ENCODE measurements at regions not wholly inside any gene's neighbourhood (a gene's known extent, or its start where the extent isn't known, plus 50 kb on each side); places are given as distances from the start of the nearest gene placed in this dataset.

- H3K4me3 ChIP-seq (ENCODE audit: low read depth, low read length), result no peak overlapping the region
- DNase-seq (ENCODE audit: low read depth), result no peak
- no peak for TF ChIP-seq POLR2A (IDR thresholded peaks at IDR 0.05; ENCODE audit: extremely low read depth, insufficient read length)
- no peak for TF ChIP-seq CTCF (IDR thresholded peaks at IDR 0.05; ENCODE audit: low read depth, low read length)
- TF ChIP-seq MYC (IDR thresholded peaks at IDR 0.05; ENCODE audit: low read depth, low read length), result no peak
- TF ChIP-seq, protein P1, sequence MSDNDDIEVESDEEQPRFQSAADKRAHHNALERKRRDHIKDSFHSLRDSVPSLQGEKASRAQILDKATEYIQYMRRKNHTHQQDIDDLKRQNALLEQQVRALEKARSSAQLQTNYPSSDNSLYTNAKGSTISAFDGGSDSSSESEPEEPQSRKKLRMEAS (IDR thresholded peaks at IDR 0.05; ENCODE audit: low read depth, low read length), result no peak
These were observed 288.0 kb downstream of the ADGB start for GRCh38 chr6:146886587-146887446.

- DNase-seq (ENCODE audit: low read depth), result peak; percentile 60
- no peak overlapping the region for H3K4me3 ChIP-seq (ENCODE audit: low read depth, low read length)
- no peak for TF ChIP-seq POLR2A (IDR thresholded peaks at IDR 0.05; ENCODE audit: extremely low read depth, insufficient read length)
- TF ChIP-seq, protein P1 (IDR thresholded peaks at IDR 0.05; ENCODE audit: low read depth, low read length), result no peak
- TF ChIP-seq CTCF (IDR thresholded peaks at IDR 0.05; ENCODE audit: low read depth, low read length), result no peak
- no peak for TF ChIP-seq MYC (IDR thresholded peaks at IDR 0.05; ENCODE audit: low read depth, low read length)
These were observed 288.8 kb downstream of the ADGB start for GRCh38 chr6:146887447-146888077.

DNA sequence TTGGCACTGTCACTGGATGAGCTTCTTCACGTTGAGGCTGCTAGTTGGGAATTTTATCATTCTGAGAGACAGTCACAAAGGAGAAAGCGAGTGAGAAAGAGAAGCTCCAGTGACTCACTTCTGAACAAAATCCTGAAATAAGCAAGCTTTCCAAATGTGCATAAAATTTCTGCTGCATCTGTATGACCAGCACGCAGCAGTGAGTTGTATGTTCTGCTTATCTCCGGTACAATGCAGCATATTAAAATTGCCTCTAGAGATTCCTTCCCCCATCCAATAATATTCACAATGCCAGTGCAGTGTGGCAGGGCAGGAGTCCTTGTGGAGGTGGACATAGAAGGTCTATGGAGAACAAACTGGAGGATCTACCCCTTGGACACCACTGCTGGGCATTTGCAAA lies 290.5 kb downstream of the ADGB start:
- DNase-seq (ENCODE audit: low read depth), result no peak
- TF ChIP-seq CTCF (IDR thresholded peaks at IDR 0.05; ENCODE audit: low read depth, low read length) (no peak), MYC (IDR thresholded peaks at IDR 0.05; ENCODE audit: low read depth, low read length) (no peak), POLR2A (IDR thresholded peaks at IDR 0.05; ENCODE audit: extremely low read depth, insufficient read length) (no peak)
- TF ChIP-seq, protein P1 (IDR thresholded peaks at IDR 0.05; ENCODE audit: low read depth, low read length), result no peak
- H3K4me3 ChIP-seq (ENCODE audit: low read depth, low read length), result no peak overlapping the region

GRCh38 chr6:146890172-146890571 lies 291.4 kb downstream of the ADGB start:
- TF ChIP-seq MYC (IDR thresholded peaks at IDR 0.05; ENCODE audit: low read depth, low read length), result no peak
- no peak for DNase-seq (ENCODE audit: low read depth)

GRCh38 chr6:146890644-146891434 lies 292.1 kb downstream of the ADGB start:
- no peak for TF ChIP-seq MYC (IDR thresholded peaks at IDR 0.05; ENCODE audit: low read depth, low read length)
- no peak for TF ChIP-seq CTCF (IDR thresholded peaks at IDR 0.05; ENCODE audit: low read depth, low read length)
- TF ChIP-seq POLR2A (IDR thresholded peaks at IDR 0.05; ENCODE audit: extremely low read depth, insufficient read length), result no peak
- TF ChIP-seq, protein P1 (IDR thresholded peaks at IDR 0.05; ENCODE audit: low read depth, low read length), result no peak
- no peak overlapping the region for H3K4me3 ChIP-seq (ENCODE audit: low read depth, low read length)

More at GRCh38 chr6:146890172-146890571, 291.4 kb downstream of the ADGB start:
- no peak overlapping the region for H3K4me3 ChIP-seq (ENCODE audit: low read depth, low read length)

More at GRCh38 chr6:146890644-146891434, 292.1 kb downstream of the ADGB start:
- no peak for DNase-seq (ENCODE audit: low read depth)
